Osteoblast (primary cell): ENCODE measurements at regions not wholly inside any gene's neighbourhood (a gene's known extent, or its start where the extent isn't known, plus 50 kb on each side); places are given as distances from the start of the nearest gene placed in this dataset.

Experiments
- DNase-seq: peaks from one replicate; pipeline ENCODE4 v3.0.0; 2011; ENCODE audit warnings: low spot score, mixed read lengths; ENCODE audit not compliant: insufficient read length; ENCODE audit errors: missing footprints
- H2AFZ ChIP-seq: 2 replicates; pipeline ENCODE4 v1.6.0; 2011; ENCODE audit warnings: mild to moderate bottlenecking, low read length
- H3K27ac ChIP-seq: 2 replicates; pipeline ENCODE4 v1.5.1; 2011; ENCODE audit warnings: mild to moderate bottlenecking, low read depth, low read length, moderate library complexity
- H3K27me3 ChIP-seq: 2 replicates; pipeline ENCODE4 v1.6.0; 2012; ENCODE audit warnings: mild to moderate bottlenecking, control low read depth, inconsistent platforms, low read length, moderate library complexity; ENCODE audit not compliant: insufficient read depth
- H3K36me3 ChIP-seq: 2 replicates; pipeline ENCODE4 v1.5.1; 2011; ENCODE audit warnings: mild to moderate bottlenecking, low read length, control low read depth, moderate library complexity; ENCODE audit not compliant: insufficient read depth
- H3K4me1 ChIP-seq: 2 replicates; pipeline ENCODE4 v1.5.1; 2011; ENCODE audit warnings: mild to moderate bottlenecking, low read length, control low read depth, moderate library complexity; ENCODE audit not compliant: insufficient read depth
- H3K4me2 ChIP-seq: 2 replicates; pipeline ENCODE4 v1.6.0; 2011; ENCODE audit warnings: mild to moderate bottlenecking, low read length; ENCODE audit not compliant: insufficient read depth
- H3K4me3 ChIP-seq: fragments of 200-600 bp; sonication (generic); 3 replicates; pipeline ENCODE4 v1.5.1; 2012; ENCODE audit warnings: mild to moderate bottlenecking, low read length, inconsistent platforms; ENCODE audit not compliant: insufficient read depth
- H3K79me2 ChIP-seq: 2 replicates; pipeline ENCODE4 v1.6.0; 2012; ENCODE audit warnings: mild to moderate bottlenecking, low read length, control low read depth, inconsistent platforms; ENCODE audit not compliant: insufficient read depth
- H3K9me3 ChIP-seq: 2 replicates; pipeline ENCODE4 v1.5.1; 2011; ENCODE audit warnings: low read depth, low read length, control low read depth
- H4K20me1 ChIP-seq: 2 replicates; pipeline ENCODE4 v1.6.0; 2012; ENCODE audit warnings: mild to moderate bottlenecking, low read length, control low read depth; ENCODE audit not compliant: insufficient read depth
- CTCF ChIP-seq: IDR thresholded peaks from 2 replicates; pipeline ENCODE4 v1.5.1; 2011; ENCODE audit warnings: mild to moderate bottlenecking, low read depth, low read length, moderate library complexity; ENCODE audit errors: extremely low read depth

DNA sequence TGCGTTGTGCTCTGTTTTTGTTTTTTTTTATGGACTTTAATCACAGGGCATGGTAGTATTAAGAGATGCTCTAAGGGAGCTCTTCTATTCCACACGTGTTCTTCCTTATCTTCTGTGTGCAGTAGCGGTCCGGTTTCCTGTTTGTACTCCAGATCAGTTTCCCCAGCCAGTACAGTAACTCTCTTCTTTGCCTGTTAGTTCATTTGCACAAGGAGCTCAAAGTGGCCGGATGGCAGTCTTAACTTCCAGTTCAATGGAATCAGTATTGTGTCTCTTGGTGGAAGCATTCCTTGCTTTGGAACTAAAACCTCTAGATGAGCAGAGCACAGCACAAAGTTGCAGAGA, 122.0 kb downstream of the KLF13 start:
- Histone ChIP-seq H3K4me3 (no peak overlapping the region), H3K9me3 (no peaks in the 10 kb centered on the region), H3K4me1 (peaks cover 6% of the 10 kb centered on the region), H3K79me2 (no peaks in the 10 kb centered on the region), H2AFZ (no peak overlapping the region), H3K27me3 (no peaks in the 10 kb centered on the region), H4K20me1 (no peaks in the 10 kb centered on the region), H3K27ac (no peak overlapping the region), H3K36me3 (no peaks in the 10 kb centered on the region), H3K4me2 (no peak overlapping the region)
- no peak for TF ChIP-seq CTCF
- DNase-seq: no peak

DNA sequence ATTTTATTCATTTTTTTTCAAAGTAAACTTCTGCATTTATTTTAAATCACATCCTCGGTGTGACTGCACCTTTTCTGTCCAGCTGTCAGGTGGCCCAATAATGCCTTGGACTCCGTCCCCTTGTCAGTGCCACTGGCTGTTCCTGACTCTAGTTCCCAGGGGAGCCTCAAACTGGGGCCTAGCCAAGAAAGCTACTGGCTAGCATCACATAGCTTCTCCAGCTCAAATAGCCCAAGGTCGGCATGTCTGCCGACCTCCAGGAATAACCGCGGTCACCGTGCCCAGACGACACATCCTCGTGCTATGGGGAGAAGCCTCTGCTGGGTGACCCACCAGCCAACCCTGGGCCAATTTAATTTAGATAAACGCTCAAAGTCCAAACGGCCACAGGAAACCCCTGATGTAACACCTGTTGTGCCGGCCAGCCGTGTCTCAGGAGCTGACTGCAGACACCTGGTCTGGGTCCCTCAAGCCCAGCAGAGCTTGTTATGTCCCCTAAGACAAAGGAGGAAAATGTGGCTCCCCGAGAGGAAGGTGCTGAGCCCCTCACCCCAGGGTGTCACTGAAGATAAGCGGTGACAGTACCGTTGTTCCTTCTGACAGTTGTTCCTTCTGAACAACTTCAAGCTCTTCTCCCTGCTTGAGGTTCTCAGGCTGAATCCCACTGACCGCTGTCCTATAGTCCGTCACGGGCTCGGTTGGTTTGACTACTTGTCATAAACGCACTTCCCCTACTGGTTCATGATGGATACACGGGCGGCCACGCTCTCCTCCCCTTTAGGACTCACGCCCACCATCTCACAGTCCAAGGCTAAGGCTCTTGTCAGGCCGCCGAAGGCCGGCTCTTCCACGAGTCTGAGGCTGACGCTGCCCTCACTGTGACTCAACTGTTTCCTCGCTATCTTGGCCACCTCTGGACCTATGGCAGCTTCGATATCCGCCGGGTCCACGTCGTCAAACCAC, 126.2 kb downstream of the KLF13 start:
- no peak for TF ChIP-seq CTCF
- no peaks in the 10 kb centered on the region for H3K79me2 ChIP-seq
- H2AFZ ChIP-seq: no peak overlapping the region
- no peak for DNase-seq
- no peak overlapping the region for H3K4me2 ChIP-seq
- H3K4me3 ChIP-seq: no peak overlapping the region
- peaks cover 15% of the 10 kb centered on the region for H3K4me1 ChIP-seq
- no peaks in the 10 kb centered on the region for H4K20me1 ChIP-seq
- H3K27ac ChIP-seq: no peak overlapping the region
- no peaks in the 10 kb centered on the region for H3K36me3 ChIP-seq
- no peaks in the 10 kb centered on the region for H3K9me3 ChIP-seq
- no peaks in the 10 kb centered on the region for H3K27me3 ChIP-seq

DNA sequence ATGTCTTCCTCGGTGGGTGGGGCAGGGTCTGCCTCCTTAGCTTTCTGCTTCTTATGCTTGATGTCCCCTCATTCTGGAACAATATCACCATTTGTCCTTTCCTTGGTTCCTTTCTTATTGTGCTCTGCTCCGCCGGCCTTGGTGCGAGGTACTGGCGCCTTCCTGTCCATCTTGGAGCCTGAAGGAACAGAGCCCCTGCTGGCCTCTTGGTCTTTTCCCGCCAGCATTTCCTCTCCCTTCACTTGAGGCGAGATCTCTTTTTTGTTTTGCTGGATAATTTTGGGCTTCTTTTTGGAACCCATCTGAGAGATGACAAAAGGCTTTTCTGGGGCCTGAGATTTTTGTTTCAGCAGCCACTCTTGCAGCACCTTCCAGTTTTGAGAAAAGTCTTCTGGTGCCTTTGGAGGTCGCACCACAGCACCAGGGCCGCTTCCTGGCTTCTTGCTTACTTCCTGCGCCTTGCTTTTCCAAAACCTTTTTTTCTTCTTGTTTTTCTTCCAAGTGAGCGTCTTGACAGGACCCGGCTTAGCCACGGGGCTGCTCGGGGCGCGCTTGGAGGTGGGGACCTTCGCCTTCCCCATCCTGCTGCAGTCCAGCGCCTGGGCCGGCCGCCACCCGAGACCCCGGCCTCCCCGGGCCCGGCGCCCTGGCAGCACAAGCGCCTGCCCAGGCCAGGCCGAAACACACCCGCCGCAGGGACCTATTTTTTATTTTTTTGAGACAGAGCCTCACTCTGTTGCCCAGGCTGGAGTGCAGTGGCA, 127.1 kb downstream of the KLF13 start:
- Histone ChIP-seq H3K4me3 (no peak overlapping the region), H3K27ac (no peak overlapping the region), H3K27me3 (no peaks in the 10 kb centered on the region), H3K4me2 (no peak overlapping the region), H3K36me3 (no peaks in the 10 kb centered on the region), H3K79me2 (no peaks in the 10 kb centered on the region), H3K4me1 (peaks cover 23% of the 10 kb centered on the region), H2AFZ (no peak overlapping the region), H4K20me1 (no peaks in the 10 kb centered on the region), H3K9me3 (no peaks in the 10 kb centered on the region)
- DNase-seq: no peak
- no peak for TF ChIP-seq CTCF

GRCh38 chr15:31455499-31455898, 128.9 kb downstream of the KLF13 start:
- Histone ChIP-seq H3K4me2 (no peak overlapping the region), H3K4me3 (no peak overlapping the region), H3K4me1 (peaks cover 25% of the 10 kb centered on the region), H3K27ac (no peak overlapping the region), H3K79me2 (no peaks in the 10 kb centered on the region), H4K20me1 (no peaks in the 10 kb centered on the region), H3K36me3 (no peaks in the 10 kb centered on the region), H3K9me3 (no peaks in the 10 kb centered on the region), H2AFZ (no peak overlapping the region), H3K27me3 (no peaks in the 10 kb centered on the region)
- DNase-seq: no peak
- no peak for TF ChIP-seq CTCF
